ENCODE measurements at regions not wholly inside any gene's neighbourhood (a gene's known extent, or its start where the extent isn't known, plus 50 kb on each side); places are given as distances from the start of the nearest gene placed in this dataset.

- Histone ChIP-seq H2AFZ (no peak overlapping the region), H4K20me1 (replicated peaks; ENCODE audit: insufficient read depth) (no peaks in the 10 kb centered on the region), H3K4me2 (no peak overlapping the region), H3K9me2 (ENCODE audit: insufficient read depth) (no peaks in the 10 kb centered on the region), H3K36me3 (ENCODE audit: insufficient read depth) (no peaks in the 10 kb centered on the region), H3K27ac (ENCODE audit: low read depth) (no peak overlapping the region), H3K4me1 (ENCODE audit: insufficient read depth) (no peaks in the 10 kb centered on the region), H3K4me3 (no peak overlapping the region), H3K79me2 (replicated peaks; ENCODE audit: insufficient read depth) (no peaks in the 10 kb centered on the region), H3F3A (replicated peaks; ENCODE audit: low read depth) (no peaks in the 10 kb centered on the region), H3K27me3 (ENCODE audit: insufficient read depth) (no peaks in the 10 kb centered on the region)
- Mint-ChIP-seq H3K27ac (no peak overlapping the region), H3K4me1 (no peaks in the 10 kb centered on the region), H3K4me3 (no peak overlapping the region), H3K9me3 (no peaks in the 10 kb centered on the region), H3K27me3 (ENCODE audit: insufficient read depth, low read depth, poor library complexity) (no peaks in the 10 kb centered on the region), H3K36me3 (ENCODE audit: low read depth) (no peaks in the 10 kb centered on the region)
- DNase-seq (ENCODE audit: low spot score) (no peak), ATAC-seq (no peak)
- no peak for TF ChIP-seq ETS1 (IDR thresholded peaks at IDR 0.05)
- no peak for TF ChIP-seq JUNB (IDR thresholded peaks at IDR 0.05; ENCODE audit: unreplicated experiment)
- no peak for TF ChIP-seq ZNF331 (CRISPR knock-in tag; IDR thresholded peaks at IDR 0.05; ENCODE audit: low read depth)
- no peak for TF ChIP-seq POLR2AphosphoS5 (IDR thresholded peaks at IDR 0.05; ENCODE audit: low read depth)
- no peak for TF ChIP-seq CREB1 (CRISPR knock-in tag; IDR thresholded peaks at IDR 0.05; ENCODE audit: low read depth)
- TF ChIP-seq ZNF462 (CRISPR knock-in tag; IDR thresholded peaks at IDR 0.05) = no peak
- TF ChIP-seq ZNF114 (CRISPR knock-in tag; IDR thresholded peaks at IDR 0.05) = no peak
- no peak for TF ChIP-seq EZH2phosphoT487 (IDR thresholded peaks at IDR 0.05; ENCODE audit: unreplicated experiment)
- TF ChIP-seq EZH2 (IDR thresholded peaks at IDR 0.05; ENCODE audit: low read depth, unreplicated experiment) = no peak
- no peak for TF ChIP-seq CTCF (conservative IDR thresholded peaks at IDR 0.05; ENCODE audit: low read depth in 2 of 2)
- TF ChIP-seq NANOG (IDR thresholded peaks at IDR 0.05; ENCODE audit: borderline replicate concordance) = no peak
- no peak for TF ChIP-seq STAT1 (IDR thresholded peaks at IDR 0.05; ENCODE audit: unreplicated experiment)
- TF ChIP-seq REST (IDR thresholded peaks at IDR 0.05; ENCODE audit: unreplicated experiment) = no peak
These were observed 123.0 kb upstream of the PPP1R2C start for GRCh38 chrX:42900947-42901346.

All from GM23338 (cell line).